DOHH2 (cell line): ENCODE measurements at regions not wholly inside any gene's neighbourhood (a gene's known extent, or its start where the extent isn't known, plus 50 kb on each side); places are given as distances from the start of the nearest gene placed in this dataset.

ENCODE experiments used
- H3F3A ChIP-seq: fragments of 200-600 bp; sonication (generic), shearing (Covaris generic); 2 replicates; pipeline ENCODE4 v1.6.0; 2016; ENCODE audit warnings: antibody characterized with exemption, mild to moderate bottlenecking; ENCODE audit not compliant: control insufficient read depth, insufficient read depth
- H3K27ac ChIP-seq: fragments of 200-600 bp; sonication (generic); 2 replicates; pipeline ENCODE4 v1.5.1; 2014; ENCODE audit warnings: low read depth, mild to moderate bottlenecking, low read length, moderate library complexity
- H3K27me3 ChIP-seq: fragments of 200-600 bp; sonication (generic); 2 replicates; pipeline ENCODE4 v1.6.1; 2014; ENCODE audit warnings: mild to moderate bottlenecking, low read length, mixed read lengths; ENCODE audit not compliant: control insufficient read depth
- H3K36me3 ChIP-seq: fragments of 200-600 bp; sonication (generic); 2 replicates; pipeline ENCODE4 v1.6.1; 2014; ENCODE audit warnings: mild to moderate bottlenecking, low read length, moderate library complexity, mixed read lengths; ENCODE audit not compliant: control insufficient read depth
- H3K4me1 ChIP-seq: fragments of 200-600 bp; sonication (generic); 2 replicates; pipeline ENCODE4 v1.6.1; 2014; ENCODE audit warnings: mild to moderate bottlenecking, low read length, mixed read lengths; ENCODE audit not compliant: control insufficient read depth
- H3K4me2 ChIP-seq: fragments of 200-600 bp; sonication (generic); 2 replicates; pipeline ENCODE4 v1.6.0; 2014; ENCODE audit warnings: mild to moderate bottlenecking, low read length, moderate library complexity
- H3K4me3 ChIP-seq: fragments of 200-600 bp; sonication (generic); 2 replicates; pipeline ENCODE4 v1.5.1; 2014; ENCODE audit warnings: mild to moderate bottlenecking, low read length, mixed read lengths
- H3K79me2 ChIP-seq: fragments of 200-600 bp; sonication (generic); 2 replicates; pipeline ENCODE4 v1.6.1; 2014; ENCODE audit warnings: mild to moderate bottlenecking, low read length, mixed read lengths; ENCODE audit not compliant: control insufficient read depth
- H3K9me2 ChIP-seq: fragments of 200-600 bp; sonication (generic); replicated peaks from 2 replicates; pipeline ENCODE4 v1.6.1; 2014; ENCODE audit warnings: mild to moderate bottlenecking, low read length, mixed read lengths; ENCODE audit not compliant: control insufficient read depth
- H3K9me3 ChIP-seq: fragments of 200-600 bp; sonication (generic); 2 replicates; pipeline ENCODE4 v1.6.1; 2014; ENCODE audit warnings: antibody characterized with exemption, low read length, mixed read lengths; ENCODE audit not compliant: control insufficient read depth, insufficient read depth
- H4K20me1 ChIP-seq: fragments of 200-600 bp; sonication (generic); 2 replicates; pipeline ENCODE4 v1.6.0; 2014; ENCODE audit warnings: low read depth, mild to moderate bottlenecking, antibody characterized with exemption, low read length, moderate library complexity; ENCODE audit not compliant: control insufficient read depth, insufficient read depth
- CTCF ChIP-seq: fragments of 200-600 bp; sonication (generic); IDR thresholded peaks from one replicate; pipeline ENCODE4 v1.5.1; 2014; ENCODE audit warnings: antibody characterized with exemption, mild to moderate bottlenecking, low read depth, low read length; ENCODE audit not compliant: poor library complexity, severe bottlenecking
- EZH2phosphoT487 ChIP-seq: fragments of 200-600 bp; sonication (generic); IDR thresholded peaks from 2 replicates; pipeline ENCODE4 v1.6.1; 2017; ENCODE audit warnings: borderline replicate concordance, mild to moderate bottlenecking, antibody characterized with exemption, low read length, moderate library complexity, mixed read lengths

- Histone ChIP-seq H3F3A (no peaks in the 10 kb centered on the region), H3K27ac (no peak overlapping the region), H3K36me3 (no peaks in the 10 kb centered on the region), H3K9me3 (no peaks in the 10 kb centered on the region), H3K9me2 (no peaks in the 10 kb centered on the region), H3K79me2 (no peaks in the 10 kb centered on the region), H3K27me3 (0 out of 2 replicates have a peak, but pooled peaks cover 4% of the 10 kb centered on the region), H3K4me2 (no peak overlapping the region), H3K4me3 (no peak overlapping the region), H4K20me1 (no peaks in the 10 kb centered on the region), H3K4me1 (no peaks in the 10 kb centered on the region)
- TF ChIP-seq EZH2phosphoT487 (no peak), CTCF (no peak)
Measured at GRCh38 chr1:55355549-55355948, 140.4 kb upstream of the USP24 start.

GRCh38 chr1:55353707-55354620 is 138.8 kb upstream of the USP24 start:
- TF ChIP-seq EZH2phosphoT487, result no peak
- no peak for TF ChIP-seq CTCF
- no peak overlapping the region for H3K4me2 ChIP-seq
- H3K4me1 ChIP-seq, result no peaks in the 10 kb centered on the region
- no peaks in the 10 kb centered on the region for H3F3A ChIP-seq
- no peak overlapping the region for H3K27ac ChIP-seq
- H3K9me3 ChIP-seq, result no peaks in the 10 kb centered on the region
- 0 out of 2 replicates have a peak, but pooled peaks cover 4% of the 10 kb centered on the region for H3K27me3 ChIP-seq
- H3K9me2 ChIP-seq, result no peaks in the 10 kb centered on the region
- H3K4me3 ChIP-seq, result no peak overlapping the region
- no peaks in the 10 kb centered on the region for H4K20me1 ChIP-seq
- H3K79me2 ChIP-seq, result no peaks in the 10 kb centered on the region
- no peaks in the 10 kb centered on the region for H3K36me3 ChIP-seq

- Histone ChIP-seq H4K20me1 (no peaks in the 10 kb centered on the region), H3K79me2 (no peaks in the 10 kb centered on the region), H3K4me2 (no peak overlapping the region), H3K27me3 (0 out of 2 replicates have a peak, but pooled peaks cover 6% of the 10 kb centered on the region), H3K9me2 (no peaks in the 10 kb centered on the region), H3F3A (no peaks in the 10 kb centered on the region), H3K4me3 (no peak overlapping the region), H3K36me3 (no peaks in the 10 kb centered on the region), H3K27ac (no peak overlapping the region), H3K4me1 (no peaks in the 10 kb centered on the region), H3K9me3 (no peaks in the 10 kb centered on the region)
- no peak for TF ChIP-seq CTCF
- no peak for TF ChIP-seq EZH2phosphoT487
Measured at GRCh38 chr1:55352811-55353180, 137.6 kb upstream of the USP24 start.
